RKO (cell line): ENCODE measurements at regions not wholly inside any gene's neighbourhood (a gene's known extent, or its start where the extent isn't known, plus 50 kb on each side); places are given as distances from the start of the nearest gene placed in this dataset.

Experiments used
- DNase-seq: peaks from one replicate; pipeline ENCODE4 v3.0.0-alpha.2; 2016; ENCODE audit warnings: low spot score

- DNase-seq, result no peak
Observed at GRCh38 chr7:46671108-46671769, 750.2 kb upstream of the IGFBP3 start.

- no peak for DNase-seq
Observed at GRCh38 chr7:46669028-46669427, 748.0 kb upstream of the IGFBP3 start.

DNA sequence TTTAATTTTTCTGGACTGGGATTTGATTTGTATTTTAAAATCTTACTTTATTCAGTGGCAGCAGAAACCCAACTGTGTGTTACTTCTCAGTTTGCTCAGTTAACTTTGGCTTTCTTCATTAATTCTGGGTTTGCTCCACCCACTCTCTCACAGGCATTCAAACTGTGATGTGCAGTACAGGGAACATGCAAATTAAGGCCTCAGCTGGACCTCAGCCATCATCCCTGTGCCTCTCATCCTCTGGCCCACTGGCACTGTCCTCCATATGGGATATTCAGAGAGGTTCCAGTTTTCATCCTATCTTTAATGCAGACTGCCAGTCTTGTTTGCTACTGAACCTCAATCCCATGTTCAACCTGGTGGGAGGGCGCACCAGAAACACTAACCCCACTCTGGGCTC is 743.4 kb upstream of the IGFBP3 start:
- DNase-seq, result no peak

- DNase-seq, result no peak
Observed at GRCh38 chr7:46663025-46663424, 742.0 kb upstream of the IGFBP3 start.

DNA sequence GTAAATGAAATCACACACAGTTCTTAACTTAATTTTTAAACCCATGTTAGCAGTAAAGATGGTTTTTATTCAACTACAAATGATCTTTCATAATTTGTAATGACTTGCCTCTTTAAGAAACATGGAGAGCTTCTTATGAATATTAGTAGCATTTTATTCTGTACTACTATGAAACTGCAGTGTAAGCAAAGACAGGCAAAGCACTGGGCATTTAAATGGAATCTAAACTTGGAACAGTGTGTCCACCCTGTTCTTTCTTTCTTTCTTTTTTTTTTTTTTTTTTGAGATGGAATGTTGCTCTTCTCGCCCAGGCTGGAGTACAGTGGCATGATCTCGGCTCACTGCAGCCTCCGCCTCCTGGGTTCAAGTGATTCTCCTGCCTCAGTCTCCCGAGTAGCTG is 740.4 kb upstream of the IGFBP3 start:
- DNase-seq, result no peak

- DNase-seq, result no peak
Observed at GRCh38 chr7:46660402-46660980, 739.4 kb upstream of the IGFBP3 start.

- DNase-seq, result no peak
Observed at GRCh38 chr7:46658281-46658680, 737.2 kb upstream of the IGFBP3 start.

DNA sequence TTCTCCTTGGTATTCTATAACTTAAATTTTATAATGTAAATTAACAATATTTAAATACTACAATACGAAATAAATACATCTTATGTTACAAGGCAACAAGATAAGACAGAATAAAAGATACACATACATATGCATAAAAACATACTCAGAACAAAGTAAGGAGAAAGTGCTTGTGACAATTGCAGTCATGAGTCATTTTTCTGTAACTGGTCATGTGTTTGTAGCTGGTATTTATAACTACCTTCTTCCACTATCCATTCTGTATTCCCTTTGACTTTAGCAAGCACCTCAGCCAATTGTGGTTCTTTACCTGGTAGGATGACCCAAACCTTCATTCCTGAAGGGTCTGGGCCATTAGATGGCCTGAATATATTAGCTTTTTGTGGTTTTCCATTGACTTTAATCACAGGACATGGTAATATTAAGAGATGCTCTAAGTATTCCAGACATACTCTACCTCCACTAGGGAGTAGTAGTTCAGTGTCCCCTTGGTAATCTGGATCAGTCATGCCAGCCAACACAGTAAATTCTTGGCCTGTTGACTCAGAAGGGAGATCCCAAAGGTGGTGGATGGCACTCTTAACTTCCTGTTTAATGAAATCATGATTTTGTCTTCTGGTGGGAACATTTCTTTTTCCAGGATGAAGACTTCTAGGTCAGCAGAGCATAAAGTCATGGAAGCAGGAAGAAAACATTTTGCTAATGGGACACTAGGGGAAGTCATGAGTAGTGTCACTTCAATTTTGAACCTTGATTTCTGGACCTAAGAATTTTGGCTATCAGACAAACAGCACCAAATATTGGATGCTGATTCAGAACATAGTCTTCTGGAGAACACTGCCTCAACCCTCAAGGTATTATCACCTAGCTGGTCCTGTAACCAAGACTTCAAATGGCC is 733.7 kb upstream of the IGFBP3 start:
- no peak for DNase-seq

DNA sequence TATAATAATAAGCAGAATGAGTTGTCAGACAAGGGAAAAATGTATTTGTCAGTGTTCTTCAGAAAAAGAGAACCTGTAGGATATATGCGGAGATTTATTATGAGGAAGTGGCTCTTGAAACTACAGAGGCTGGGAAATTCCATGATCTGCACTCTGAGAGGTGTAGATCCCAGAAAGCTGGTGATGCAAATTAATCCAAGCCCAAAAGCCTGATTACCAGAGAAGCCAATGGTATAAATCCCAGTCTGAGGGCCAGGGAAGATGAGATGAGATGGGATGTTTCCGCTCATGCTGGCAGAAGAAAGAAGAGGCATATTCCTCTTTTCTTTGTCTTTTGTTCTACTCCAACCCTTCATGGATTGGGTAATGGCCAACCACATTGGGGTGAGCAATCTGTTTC is 732.8 kb upstream of the IGFBP3 start:
- DNase-seq, result no peak

- DNase-seq, result no peak
Observed at GRCh38 chr7:46652317-46652716, 731.2 kb upstream of the IGFBP3 start.

DNA sequence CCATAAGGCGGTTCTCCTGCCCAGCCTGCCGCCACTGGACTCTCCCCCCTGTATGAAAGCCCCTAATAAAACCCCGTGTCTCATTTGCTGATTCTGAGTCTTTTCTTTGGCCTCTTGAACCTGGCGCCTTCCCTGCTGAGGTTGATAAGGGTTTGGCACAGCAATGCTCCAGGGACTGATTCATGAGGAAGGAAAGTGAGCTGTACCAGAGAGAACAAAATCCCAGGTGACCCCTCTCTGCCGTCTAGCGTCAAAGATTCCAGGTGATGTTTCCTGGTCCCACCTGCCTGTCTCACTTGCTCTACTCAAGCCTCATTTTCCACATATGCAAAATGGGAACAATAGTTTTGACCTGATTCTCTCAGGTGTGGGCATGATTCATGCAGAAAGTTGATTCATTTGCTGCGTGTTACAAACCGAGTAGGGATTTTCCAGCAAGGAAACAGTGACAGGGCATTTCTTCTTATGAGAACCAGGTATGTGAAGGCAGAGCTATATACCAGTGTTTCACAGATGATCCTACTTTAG is 730.6 kb upstream of the IGFBP3 start:
- no peak for DNase-seq

GRCh38 chr7:46651070-46651469 is 730.0 kb upstream of the IGFBP3 start:
- no peak for DNase-seq

DNA sequence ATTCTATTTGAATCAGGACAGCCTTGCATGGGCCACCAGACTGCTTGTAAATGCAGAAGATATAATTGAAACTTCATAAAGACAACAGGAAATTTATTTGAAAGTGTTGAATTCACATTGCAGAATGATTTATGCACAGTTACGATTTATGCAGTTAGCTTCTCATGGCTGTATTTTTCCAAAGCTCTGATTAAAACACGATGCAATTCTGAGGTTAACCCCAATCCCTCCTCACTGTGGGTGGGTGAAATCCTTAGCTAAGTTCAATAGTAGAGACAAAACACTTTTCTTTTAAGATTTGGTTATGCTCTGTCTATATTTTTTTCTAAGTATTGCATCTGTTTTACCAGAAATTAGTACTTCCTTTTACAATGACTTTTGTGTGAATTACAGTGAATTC is 728.8 kb upstream of the IGFBP3 start:
- DNase-seq, result no peak

GRCh38 chr7:46637793-46638735 is 717.0 kb upstream of the IGFBP3 start:
- no peak for DNase-seq

GRCh38 chr7:46636022-46636421 is 715.0 kb upstream of the IGFBP3 start:
- no peak for DNase-seq

DNA sequence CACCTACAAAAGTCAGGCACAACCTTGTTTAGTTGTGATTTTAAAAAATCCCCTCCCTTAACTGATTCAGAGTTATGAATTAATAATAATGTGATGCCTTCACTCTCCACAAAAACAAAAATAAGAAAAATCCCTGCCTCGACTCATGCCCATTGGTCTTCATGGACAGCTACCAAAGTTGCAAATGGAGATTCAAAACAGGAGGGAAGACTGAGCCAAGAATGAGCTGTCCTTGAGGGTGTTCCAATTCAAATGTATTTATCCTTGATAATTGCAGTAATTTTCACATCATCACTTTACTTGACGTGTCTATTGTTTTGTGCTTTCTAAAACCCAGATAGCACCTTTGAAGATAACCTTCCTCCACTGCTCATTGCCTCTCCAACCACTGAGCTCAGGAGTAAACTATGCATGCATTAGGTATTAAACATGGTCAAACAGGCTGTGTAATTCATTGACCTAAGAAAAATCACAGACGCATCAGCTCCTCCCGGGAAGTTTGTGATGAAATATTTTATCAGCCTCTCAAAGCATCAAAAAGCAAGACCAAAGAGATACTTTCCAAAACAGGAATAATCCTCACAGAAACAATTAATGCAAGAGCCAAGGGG is 712.7 kb upstream of the IGFBP3 start:
- no peak for DNase-seq

GRCh38 chr7:46633200-46633599 is 712.1 kb upstream of the IGFBP3 start:
- no peak for DNase-seq

DNA sequence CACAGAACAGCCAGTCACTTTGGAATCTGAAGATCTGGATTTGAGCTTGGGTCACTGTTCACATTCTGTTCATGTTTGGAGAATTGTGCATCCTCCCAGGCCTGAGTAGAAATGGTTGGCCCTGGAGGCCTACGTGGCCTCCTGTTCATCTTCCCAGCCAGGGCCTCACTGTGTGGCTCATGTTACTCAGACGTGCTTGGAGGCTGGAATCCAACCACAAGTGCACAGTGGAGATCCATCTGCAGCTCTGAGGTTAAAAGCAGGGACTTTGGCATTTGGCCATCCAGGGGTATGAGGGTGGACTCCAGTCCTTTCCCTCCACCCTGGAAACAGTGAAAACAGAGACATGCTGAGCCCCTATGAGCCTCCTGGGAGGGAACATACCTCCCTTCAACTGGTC is 709.0 kb upstream of the IGFBP3 start:
- no peak for DNase-seq

DNA sequence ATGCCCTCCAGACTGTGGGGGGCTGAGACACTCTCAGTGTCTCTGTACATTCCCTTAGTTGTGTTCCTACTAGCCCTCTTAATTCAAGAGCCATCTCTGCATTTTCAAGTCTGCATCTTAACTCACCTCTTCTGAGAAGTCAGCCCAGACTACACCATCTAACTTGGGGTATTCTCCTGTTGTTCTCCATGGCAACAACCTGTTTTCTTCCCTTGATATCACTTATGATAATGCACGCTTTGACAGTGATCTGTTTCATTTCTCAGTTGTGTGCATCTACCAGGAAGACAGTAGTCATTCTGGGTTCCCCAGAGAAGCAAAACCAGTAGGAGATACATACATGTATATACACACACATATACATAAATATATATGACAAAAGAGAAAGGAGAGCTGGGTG is 707.3 kb upstream of the IGFBP3 start:
- DNase-seq, result no peak

DNA sequence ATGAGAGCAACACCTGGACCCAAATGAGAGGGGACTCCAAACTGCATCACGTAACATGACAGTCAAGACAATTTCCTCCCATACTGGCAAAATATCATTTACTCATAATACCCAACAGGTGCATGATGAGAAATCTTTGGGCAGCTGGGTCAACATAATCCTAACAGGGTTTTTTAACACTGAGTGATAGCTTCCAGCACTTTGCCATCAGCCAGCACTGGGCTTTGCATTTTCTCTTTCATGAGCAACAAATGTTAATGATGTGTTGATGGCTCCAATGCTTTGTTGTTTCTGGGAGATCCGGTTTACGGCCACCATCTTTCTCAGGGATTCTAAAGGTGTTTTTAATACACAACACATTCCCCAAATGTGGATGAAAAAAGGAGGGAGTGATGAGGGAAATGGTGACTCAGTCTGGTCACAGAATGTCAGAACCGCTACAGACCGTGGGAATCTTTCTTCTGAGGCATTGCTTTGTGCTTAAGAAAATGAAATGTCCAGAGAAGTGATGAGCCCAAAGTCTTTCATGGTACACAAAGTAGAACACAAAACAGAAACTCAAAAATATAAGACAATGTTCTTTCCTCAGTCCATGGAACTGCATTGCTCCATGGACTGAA is 705.7 kb upstream of the IGFBP3 start:
- DNase-seq, result no peak

GRCh38 chr7:46626261-46626660 is 705.2 kb upstream of the IGFBP3 start:
- no peak for DNase-seq
